ENCODE measurements at regions not wholly inside any gene's neighbourhood (a gene's known extent, or its start where the extent isn't known, plus 50 kb on each side); places are given as distances from the start of the nearest gene placed in this dataset.

DNA sequence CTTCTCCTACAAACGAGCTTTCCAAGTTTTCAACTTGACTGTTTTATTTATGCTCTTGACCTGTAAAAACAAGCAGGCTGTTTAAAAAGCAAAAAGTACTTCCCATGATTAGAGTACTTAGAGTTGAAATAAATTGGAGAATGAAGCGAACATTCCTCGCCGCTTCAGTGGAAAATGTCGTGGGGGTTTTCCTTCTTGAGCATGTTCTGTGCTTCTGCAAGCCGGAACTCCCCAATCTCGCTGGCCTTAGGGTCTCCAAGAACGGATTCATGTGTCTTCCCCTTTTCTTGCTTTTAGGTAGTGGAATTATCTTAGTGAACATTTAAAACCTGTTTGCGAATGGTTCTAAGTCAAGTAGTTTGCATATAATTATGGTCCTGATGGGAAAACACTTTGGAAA lies 103.6 kb upstream of the ZNF536 start:
- TF ChIP-seq, protein P1, sequence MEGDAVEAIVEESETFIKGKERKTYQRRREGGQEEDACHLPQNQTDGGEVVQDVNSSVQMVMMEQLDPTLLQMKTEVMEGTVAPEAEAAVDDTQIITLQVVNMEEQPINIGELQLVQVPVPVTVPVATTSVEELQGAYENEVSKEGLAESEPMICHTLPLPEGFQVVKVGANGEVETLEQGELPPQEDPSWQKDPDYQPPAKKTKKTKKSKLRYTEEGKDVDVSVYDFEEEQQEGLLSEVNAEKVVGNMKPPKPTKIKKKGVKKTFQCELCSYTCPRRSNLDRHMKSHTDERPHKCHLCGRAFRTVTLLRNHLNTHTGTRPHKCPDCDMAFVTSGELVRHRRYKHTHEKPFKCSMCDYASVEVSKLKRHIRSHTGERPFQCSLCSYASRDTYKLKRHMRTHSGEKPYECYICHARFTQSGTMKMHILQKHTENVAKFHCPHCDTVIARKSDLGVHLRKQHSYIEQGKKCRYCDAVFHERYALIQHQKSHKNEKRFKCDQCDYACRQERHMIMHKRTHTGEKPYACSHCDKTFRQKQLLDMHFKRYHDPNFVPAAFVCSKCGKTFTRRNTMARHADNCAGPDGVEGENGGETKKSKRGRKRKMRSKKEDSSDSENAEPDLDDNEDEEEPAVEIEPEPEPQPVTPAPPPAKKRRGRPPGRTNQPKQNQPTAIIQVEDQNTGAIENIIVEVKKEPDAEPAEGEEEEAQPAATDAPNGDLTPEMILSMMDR (IDR thresholded peaks at IDR 0.05; ENCODE audit: low read depth, low read length) = no peak
- peaks cover 10% of the 10 kb centered on the region for H3K36me3 ChIP-seq
- peaks cover 1% of the 10 kb centered on the region; the same call in 1 of the 2 replicates for H3K4me1 ChIP-seq
- peaks cover 7% of the 10 kb centered on the region for H3K9me3 ChIP-seq
- no peak overlapping the region for H3K4me3 ChIP-seq (ENCODE audit: low read depth, low read length)
- DNase-seq = no peak
- H3K27me3 ChIP-seq = no peaks in the 10 kb centered on the region

DNA sequence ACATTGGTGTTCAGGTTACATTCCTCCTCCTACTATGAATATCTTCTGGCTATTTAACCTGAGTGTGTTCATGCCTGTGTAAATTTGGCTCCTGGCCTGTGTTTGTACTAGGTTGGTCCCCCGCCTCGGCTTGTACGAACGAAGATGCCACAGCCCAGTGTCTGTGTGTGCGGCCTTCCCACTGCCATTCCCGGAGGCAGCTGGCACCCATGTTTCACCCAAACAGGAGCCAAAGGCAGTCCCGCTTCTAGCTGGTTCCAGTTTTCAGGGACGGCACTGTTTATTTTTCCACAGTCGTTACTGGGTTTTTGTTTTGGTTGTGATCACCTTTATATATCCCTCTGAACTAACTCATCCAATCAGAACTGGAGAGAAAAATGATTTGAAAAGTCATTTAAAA lies 102.5 kb upstream of the ZNF536 start:
- Histone ChIP-seq H3K9me3 (peaks cover 7% of the 10 kb centered on the region), H3K27me3 (no peaks in the 10 kb centered on the region), H3K36me3 (peaks cover 10% of the 10 kb centered on the region), H3K4me1 (no peaks in the 10 kb centered on the region; the same call in 1 of the 2 replicates), H3K4me3 (ENCODE audit: low read depth, low read length) (no peak overlapping the region)
- TF ChIP-seq, protein P1 (IDR thresholded peaks at IDR 0.05; ENCODE audit: low read depth, low read length) = no peak
- DNase-seq = no peak

DNA sequence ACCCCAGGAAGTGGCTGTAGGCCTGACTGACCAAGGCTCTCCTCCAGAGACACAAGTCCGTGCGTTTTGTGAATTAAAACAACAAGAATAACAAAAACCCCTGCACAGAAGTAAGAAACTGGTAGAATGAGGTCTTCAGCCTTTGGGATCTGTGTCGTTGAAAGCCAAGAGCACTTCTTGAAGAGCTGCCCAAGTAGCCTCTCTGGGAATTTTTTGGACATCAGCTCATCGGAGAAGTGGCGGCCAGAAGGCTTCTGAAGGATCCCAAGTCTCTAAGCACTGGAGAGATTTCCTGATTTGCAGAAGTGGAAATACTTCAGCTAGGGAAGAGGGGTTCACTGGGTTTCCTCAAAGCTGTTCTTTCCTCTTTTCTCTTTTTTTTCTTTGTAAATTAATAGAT lies 100.4 kb upstream of the ZNF536 start:
- H3K4me3 ChIP-seq (ENCODE audit: low read depth, low read length) = no peak overlapping the region
- H3K4me1 ChIP-seq = no peaks in the 10 kb centered on the region; the same call in 1 of the 2 replicates
- H3K36me3 ChIP-seq = peaks cover 10% of the 10 kb centered on the region
- DNase-seq = no peak
- TF ChIP-seq, protein P1 (IDR thresholded peaks at IDR 0.05; ENCODE audit: low read depth, low read length) = no peak
- no peaks in the 10 kb centered on the region for H3K27me3 ChIP-seq
- peaks cover 7% of the 10 kb centered on the region for H3K9me3 ChIP-seq

DNA sequence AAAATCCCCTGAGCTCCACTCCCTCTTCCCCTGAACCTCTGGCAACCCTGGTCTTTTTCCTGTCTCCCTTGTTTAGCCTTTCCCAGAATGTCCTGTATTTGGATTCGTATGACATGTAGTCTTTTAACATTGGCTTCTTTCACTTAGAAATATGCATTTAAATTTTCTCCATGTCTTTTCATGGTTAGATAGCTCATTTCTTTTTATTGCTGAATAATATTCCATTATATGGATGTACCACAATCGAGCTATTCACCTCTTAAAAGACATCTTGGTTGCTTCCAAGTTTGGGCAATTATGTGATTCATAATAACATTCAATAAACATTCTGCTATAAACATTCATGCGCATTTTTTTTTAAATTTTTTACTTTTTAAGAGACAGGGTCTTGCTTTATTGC lies 99.6 kb upstream of the ZNF536 start:
- Histone ChIP-seq H3K4me1 (no peaks in the 10 kb centered on the region; the same call in 1 of the 2 replicates), H3K9me3 (peaks cover 7% of the 10 kb centered on the region), H3K4me3 (ENCODE audit: low read depth, low read length) (no peak overlapping the region), H3K27me3 (no peaks in the 10 kb centered on the region), H3K36me3 (peaks cover 10% of the 10 kb centered on the region)
- TF ChIP-seq, protein P1 (IDR thresholded peaks at IDR 0.05; ENCODE audit: low read depth, low read length) = no peak
- no peak for DNase-seq

DNA sequence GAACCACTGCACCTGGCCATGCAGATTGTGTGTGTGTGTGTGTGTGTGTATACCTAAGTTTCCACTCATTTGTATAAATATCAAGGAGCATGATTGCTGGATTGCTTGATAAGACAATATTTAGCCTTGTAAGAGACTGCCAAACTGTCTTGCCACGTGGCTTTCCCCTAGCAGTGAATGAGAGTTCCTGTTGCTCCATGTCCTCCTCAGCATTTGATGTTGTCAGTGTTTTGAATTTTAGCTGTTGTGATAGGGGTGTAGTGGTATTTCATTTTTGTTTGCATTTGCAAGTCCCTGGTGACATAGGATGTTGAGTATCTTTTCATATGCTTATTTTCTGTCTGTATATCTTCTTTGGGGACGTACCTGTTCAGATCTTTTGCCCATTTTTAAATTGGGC lies 99.0 kb upstream of the ZNF536 start:
- Histone ChIP-seq H3K36me3 (peaks cover 10% of the 10 kb centered on the region), H3K9me3 (peaks cover 7% of the 10 kb centered on the region), H3K27me3 (no peaks in the 10 kb centered on the region), H3K4me1 (no peaks in the 10 kb centered on the region; the same call in 1 of the 2 replicates), H3K4me3 (ENCODE audit: low read depth, low read length) (no peak overlapping the region)
- TF ChIP-seq, protein P1 (IDR thresholded peaks at IDR 0.05; ENCODE audit: low read depth, low read length) = no peak
- DNase-seq = no peak

DNA sequence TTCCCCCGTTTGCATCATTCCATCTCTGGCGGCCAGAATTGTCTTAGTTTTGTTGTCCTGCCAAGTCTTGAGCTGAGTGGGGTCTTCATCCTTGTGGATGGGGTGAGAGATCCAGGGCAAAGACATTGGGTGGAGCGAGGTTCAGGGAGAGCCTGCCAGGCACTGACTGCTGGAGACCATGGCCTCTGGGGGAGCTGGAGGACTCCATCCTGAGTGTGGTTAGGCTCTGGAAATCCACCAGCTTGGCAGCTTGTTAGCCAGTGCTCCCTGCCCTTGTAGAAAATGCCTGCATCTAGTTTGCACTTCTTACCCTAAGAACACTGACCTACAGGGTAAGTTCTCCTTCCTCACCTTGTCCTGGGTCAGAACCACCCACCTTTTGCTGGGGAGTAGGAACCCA lies 97.2 kb upstream of the ZNF536 start:
- no peaks in the 10 kb centered on the region for H3K27me3 ChIP-seq
- peaks cover 7% of the 10 kb centered on the region for H3K9me3 ChIP-seq
- TF ChIP-seq, protein P1 (IDR thresholded peaks at IDR 0.05; ENCODE audit: low read depth, low read length) = no peak
- H3K36me3 ChIP-seq = peaks cover 10% of the 10 kb centered on the region
- no peak for DNase-seq
- H3K4me3 ChIP-seq (ENCODE audit: low read depth, low read length) = no peak overlapping the region
- no peaks in the 10 kb centered on the region; the same call in 1 of the 2 replicates for H3K4me1 ChIP-seq

All from BE2C (cell line).